Spleen (tissue), 7 donors: ENCODE measurements at regions not wholly inside any gene's neighbourhood (a gene's known extent, or its start where the extent isn't known, plus 50 kb on each side); places are given as distances from the start of the nearest gene placed in this dataset.

ENCODE experiments used
- POLR2A ChIP-seq, 3 donors: fragments of 450-650 bp; IDR thresholded peaks; one replicate each; pipeline ENCODE4 v1.5.1; 2017; ENCODE audit warnings: antibody characterized with exemption in 3 of 3, mild to moderate bottlenecking in 1 of 3
- TF ChIP-seq, protein P1 (sequence below), 11 experiments: fragments of 200-600 bp in 7 of 11; fragments of 450-650 bp in 4 of 11; sonication (generic) in 4 of 11; IDR thresholded peaks in 8 of 11; conservative IDR thresholded peaks in 3 of 11; 1 replicate in 7 of 11; 2 replicates in 4 of 11; pipeline versions ENCODE4 v1.4.0 to v1.8.0; 2016 to 2021; ENCODE audit warnings: antibody characterized with exemption in 11 of 11, inconsistent platforms in 4 of 11, mild to moderate bottlenecking in 1 of 11
- donor health status: DM: no; HTN: no; CAD: no; lungs with moderate emphysema.
- donor health status: DM: no; HTN: no; CAD: no.
- donor health status: DM: no; HTN: no; CAD: no.

- no peak for TF ChIP-seq POLR2A (IDR thresholded peaks at IDR 0.05)
- TF ChIP-seq, protein P1, sequence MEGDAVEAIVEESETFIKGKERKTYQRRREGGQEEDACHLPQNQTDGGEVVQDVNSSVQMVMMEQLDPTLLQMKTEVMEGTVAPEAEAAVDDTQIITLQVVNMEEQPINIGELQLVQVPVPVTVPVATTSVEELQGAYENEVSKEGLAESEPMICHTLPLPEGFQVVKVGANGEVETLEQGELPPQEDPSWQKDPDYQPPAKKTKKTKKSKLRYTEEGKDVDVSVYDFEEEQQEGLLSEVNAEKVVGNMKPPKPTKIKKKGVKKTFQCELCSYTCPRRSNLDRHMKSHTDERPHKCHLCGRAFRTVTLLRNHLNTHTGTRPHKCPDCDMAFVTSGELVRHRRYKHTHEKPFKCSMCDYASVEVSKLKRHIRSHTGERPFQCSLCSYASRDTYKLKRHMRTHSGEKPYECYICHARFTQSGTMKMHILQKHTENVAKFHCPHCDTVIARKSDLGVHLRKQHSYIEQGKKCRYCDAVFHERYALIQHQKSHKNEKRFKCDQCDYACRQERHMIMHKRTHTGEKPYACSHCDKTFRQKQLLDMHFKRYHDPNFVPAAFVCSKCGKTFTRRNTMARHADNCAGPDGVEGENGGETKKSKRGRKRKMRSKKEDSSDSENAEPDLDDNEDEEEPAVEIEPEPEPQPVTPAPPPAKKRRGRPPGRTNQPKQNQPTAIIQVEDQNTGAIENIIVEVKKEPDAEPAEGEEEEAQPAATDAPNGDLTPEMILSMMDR (IDR thresholded peaks at IDR 0.05 in 8 of 11, conservative IDR thresholded peaks at IDR 0.05 in 3 of 11): no peak
Measured at GRCh38 chr18:75492852-75493251, 65.3 kb upstream of the SMIM21 start.
